Islet precursor cell (in vitro differentiated cells): ENCODE measurements at regions not wholly inside any gene's neighbourhood (a gene's known extent, or its start where the extent isn't known, plus 50 kb on each side); places are given as distances from the start of the nearest gene placed in this dataset.
A peak's percentile ranks its signal among the peaks of the same experiment; 100 is the strongest.

Experiments
- DNase-seq: peaks from one replicate; pipeline ENCODE4 v3.0.0-alpha.2; 2018

DNA sequence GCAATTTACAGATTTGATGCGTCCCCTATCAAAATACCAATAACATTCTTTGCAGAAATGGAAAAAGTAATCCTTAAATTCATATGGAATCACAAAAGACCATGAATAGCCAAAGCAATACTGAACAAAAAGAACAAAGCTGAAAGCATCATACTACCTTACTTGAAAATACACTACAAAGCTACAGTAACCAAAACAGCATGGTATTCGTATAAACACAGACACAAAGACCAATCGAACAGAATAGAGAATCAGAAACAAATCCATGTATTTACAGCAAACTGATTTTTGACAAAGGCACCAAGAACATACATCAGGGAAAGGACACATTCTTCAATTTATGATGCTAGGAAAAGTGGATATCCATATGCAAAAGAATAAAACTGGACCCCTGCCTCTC lies 206.5 kb upstream of the PDE10A start:
- DNase-seq: no peak

GRCh38 chr6:165864925-165865324 lies 201.9 kb upstream of the PDE10A start:
- no peak for DNase-seq

DNA sequence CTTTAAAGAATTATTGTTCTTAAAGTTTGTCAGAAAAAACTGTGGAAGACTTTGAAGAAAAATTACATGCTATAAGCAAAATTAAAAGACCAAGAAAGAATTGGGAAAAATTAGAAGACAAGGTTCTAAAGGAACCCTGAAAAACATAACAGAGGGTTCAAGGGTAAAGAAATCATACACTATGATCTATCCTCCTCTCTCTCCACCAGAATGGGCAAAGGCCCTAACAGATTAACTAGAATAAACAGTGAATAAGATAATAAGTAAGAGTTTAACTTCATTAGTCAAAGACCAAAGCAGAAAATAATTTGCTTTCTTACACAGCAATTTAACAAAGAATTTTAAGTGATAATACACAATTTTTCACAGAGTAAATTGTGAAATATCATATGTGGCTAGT lies 201.2 kb upstream of the PDE10A start:
- DNase-seq: no peak

DNA sequence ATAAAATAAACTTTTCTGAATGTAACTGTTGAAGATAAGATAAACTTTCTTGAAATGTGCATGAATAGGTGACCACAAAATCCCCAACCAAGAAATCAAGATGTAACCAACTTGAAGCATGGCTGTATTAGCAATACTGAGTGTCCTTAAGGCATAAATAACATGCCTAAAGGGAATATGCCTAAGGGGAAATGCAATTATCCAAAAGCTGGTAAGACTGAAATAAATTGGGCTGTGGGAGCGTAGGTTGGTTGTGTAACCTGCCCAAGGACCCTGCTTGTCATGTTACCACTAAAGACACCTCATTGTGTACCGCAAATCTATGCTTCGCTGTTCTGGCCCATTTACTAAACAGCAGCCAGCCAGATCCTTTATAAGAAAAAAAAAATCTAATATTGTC lies 200.8 kb upstream of the PDE10A start:
- no peak for DNase-seq

DNA sequence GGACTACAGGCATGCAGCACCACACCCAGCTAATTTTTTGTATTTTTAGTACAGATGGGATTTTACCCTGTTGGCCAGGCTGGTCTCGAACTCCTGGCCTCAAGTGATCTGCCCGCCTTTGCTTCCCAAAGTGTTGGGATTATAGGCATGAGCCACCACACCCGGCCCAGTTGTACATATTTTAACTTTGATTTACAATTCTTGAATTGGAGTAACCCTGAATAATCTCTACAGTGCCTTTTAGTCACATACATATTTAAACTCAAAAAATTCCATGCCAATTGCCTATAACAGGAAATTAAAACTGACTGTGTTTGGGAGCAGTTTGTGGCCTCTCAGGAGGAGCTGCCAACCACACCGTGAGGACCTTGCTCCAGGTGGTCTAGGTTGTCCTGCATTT lies 199.8 kb upstream of the PDE10A start:
- no peak for DNase-seq

DNA sequence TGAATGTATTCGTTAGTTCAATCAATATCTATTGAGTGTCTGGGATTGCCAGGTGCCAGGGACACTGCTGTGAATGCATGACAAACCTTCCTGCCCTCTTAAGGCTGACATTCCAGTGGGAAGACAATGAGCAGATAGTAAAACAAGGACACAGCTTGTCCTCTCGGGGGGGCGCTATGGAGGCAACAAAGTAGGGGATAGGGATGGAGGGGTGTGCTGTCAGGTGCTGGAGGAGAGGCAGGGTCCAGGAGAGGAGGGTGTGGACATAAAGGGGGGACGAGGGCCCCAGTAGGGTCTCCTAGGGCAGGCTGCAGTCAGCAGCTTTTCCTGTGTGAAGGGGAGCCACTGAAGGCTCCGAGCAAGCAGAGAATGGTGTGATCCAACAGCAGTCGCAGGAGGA lies 198.2 kb upstream of the PDE10A start:
- DNase-seq: no peak

GRCh38 chr6:165858586-165858985 lies 195.5 kb upstream of the PDE10A start:
- DNase-seq: no peak

GRCh38 chr6:165855856-165856255 lies 192.8 kb upstream of the PDE10A start:
- no peak for DNase-seq

DNA sequence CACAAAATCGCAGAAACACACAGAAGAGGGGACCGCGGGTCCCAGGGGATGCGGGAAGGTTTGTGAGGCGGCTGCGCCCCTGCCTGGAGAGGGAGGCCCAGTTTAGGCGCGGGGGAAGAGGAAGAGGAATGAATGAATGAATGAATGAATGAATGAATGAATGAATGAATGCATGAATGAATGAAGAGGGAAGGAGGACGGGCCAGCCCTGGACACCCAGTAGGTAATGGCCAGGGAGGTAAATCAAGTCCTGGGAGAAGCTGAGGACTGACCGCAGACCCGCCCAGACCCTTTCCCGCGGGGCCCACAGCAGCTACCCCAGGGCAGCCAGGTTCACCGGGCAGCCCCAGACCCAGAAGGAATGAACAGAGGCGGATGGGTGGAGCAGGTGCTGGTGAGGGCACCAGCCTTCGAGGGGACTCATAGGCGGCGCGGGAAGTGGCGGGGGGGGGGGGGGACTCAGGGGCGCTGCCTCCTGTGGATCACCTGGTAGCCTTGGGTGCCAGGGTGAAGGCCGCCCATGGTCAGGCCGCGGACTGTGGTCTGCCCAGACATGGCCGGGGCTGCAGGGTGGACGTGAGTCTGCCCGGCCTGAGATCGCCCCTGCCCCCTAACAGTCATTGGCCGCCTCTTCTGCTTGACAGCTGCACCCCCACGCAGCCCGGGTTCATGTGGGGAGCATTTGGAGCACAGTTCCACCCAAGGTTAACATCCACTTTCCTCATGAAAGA lies 192.0 kb upstream of the PDE10A start:
- no peak for DNase-seq

GRCh38 chr6:165854061-165854862 lies 191.2 kb upstream of the PDE10A start:
- no peak for DNase-seq

DNA sequence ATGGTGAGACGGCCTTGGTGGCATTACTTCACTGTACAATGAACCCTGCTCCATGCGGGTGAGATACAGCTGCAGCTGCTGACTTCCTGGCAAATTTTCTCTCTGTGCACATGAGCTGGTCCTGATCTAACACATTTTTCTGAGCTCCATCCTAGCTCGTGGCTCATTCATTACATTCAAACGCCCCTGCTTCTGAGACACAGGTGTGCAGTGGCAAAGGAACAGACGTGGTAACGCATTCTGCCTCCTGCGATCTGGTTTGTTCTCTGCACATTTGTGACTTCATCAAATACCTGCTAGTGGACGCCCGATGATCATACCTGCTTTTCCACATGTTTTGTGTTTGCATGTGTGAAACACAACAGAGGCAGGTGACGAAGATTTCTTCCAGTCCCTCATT lies 189.6 kb upstream of the PDE10A start:
- DNase-seq: no peak

GRCh38 chr6:165850434-165851019 lies 187.5 kb upstream of the PDE10A start:
- peak; percentile 79 for DNase-seq

DNA sequence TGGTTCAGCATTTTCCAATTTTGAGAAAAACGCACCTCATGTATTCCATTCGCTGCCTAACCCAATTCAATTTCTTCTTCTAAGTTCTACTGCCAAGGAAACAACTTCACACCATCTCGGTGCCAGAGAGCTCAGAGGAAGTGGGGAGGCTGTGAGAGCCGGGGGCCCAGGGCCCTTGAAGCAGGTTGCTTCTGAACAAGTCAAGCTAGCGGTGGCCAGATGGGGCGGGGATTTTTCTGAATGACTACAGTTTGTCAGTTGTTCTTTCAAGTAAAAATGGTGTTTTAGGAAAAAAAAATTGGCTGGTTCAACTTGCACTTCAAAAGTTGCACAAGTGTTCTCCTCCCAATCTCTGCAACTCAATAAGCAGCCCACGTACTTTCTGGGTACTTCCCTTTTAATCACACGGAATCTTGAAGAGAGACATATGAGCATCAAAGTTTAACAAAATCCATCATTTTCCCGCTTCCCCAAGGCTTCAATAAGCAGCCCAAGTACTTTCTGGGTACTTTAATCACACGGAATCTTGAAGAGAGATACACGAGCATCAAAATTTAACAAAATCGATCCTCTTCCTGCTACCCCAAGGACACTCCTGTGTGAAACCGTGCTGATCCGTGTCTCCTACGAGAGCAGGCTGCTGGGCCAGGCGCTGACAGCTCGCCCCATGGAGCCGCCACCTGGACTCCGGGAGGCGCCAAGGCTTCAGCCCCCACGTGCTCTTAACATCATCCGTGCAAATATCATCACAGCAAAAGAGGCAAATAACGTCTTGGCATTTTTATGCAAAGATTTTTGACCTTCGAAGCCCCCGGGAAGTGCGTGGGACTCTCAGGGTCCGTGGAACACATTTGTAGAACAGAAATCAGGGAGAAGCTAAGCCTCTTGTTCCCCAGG lies 186.7 kb upstream of the PDE10A start:
- DNase-seq: peak; percentile 47

GRCh38 chr6:165848086-165848426 lies 185.0 kb upstream of the PDE10A start:
- DNase-seq: peak; percentile 50

- DNase-seq: peak; percentile 54
Observed at GRCh38 chr6:165847407-165848085, 184.5 kb upstream of the PDE10A start.

- peak; percentile 51 for DNase-seq
Observed at GRCh38 chr6:165846123-165846966, 183.3 kb upstream of the PDE10A start.

- DNase-seq: no peak
Observed at GRCh38 chr6:165845493-165845892, 182.5 kb upstream of the PDE10A start.

GRCh38 chr6:165844801-165845364 lies 181.8 kb upstream of the PDE10A start:
- no peak for DNase-seq

- DNase-seq: no peak
Observed at GRCh38 chr6:165844232-165844631, 181.2 kb upstream of the PDE10A start.

DNA sequence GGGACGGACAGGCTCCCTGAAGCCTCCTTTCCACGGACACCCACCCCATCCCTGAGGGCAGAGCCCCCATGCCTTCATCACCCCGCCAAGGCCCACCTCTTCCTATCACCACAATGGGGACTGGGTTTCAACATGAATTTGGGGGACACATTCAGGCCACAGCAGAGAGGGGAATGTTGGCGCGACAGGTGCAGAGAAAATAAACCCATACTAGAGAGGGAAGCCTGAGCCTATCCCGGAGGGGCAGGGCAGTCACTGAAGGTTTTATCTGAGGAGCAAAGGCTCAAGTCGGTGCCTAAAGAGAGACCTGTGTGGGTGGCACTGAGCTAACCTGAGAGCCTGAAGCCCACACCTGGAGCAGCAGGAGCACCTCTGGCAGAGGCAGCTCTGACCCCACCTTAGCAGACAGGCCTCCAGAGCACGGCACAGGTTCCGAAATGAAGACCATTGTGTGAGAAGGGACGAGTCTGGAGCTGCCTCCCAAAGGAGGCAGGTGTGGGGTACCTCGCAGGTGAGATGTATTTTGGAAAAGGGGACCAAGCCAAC lies 180.6 kb upstream of the PDE10A start:
- DNase-seq: peak; percentile 38

DNA sequence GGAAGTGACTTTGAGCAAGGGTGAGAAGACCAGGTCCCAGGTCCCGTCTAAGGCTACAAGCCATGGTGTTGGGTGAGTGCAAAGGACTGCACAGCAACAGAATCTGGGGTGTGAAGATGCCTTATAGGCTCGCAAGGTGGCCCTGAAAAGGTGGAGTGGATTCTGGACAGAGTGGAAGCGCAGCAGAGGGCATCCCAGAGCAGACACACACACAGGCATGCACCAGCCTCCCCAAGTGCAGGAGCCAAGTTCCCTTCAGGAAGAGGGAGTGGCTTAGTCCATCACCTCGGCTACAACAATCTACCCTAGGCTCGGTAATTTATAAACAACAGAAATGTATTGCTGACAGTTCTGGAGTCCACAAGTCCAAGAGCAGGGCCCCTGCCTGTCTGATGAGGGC lies 180.1 kb upstream of the PDE10A start:
- DNase-seq: peak; percentile 57
